ENCODE measurements at regions not wholly inside any gene's neighbourhood (a gene's known extent, or its start where the extent isn't known, plus 50 kb on each side); places are given as distances from the start of the nearest gene placed in this dataset.

- DNase-seq = no peak
These were observed 63.2 kb upstream of the GALNT9 start for GRCh38 chr12:132392389-132393244.

- DNase-seq = no peak
These were observed 62.1 kb upstream of the GALNT9 start for GRCh38 chr12:132391326-132392041.

GRCh38 chr12:132390287-132391076, 61.1 kb upstream of the GALNT9 start:
- DNase-seq = no peak

GRCh38 chr12:132389526-132390286, 60.3 kb upstream of the GALNT9 start:
- DNase-seq = no peak

- no peak for DNase-seq
These were observed 59.6 kb upstream of the GALNT9 start for GRCh38 chr12:132389026-132389425.

DNA sequence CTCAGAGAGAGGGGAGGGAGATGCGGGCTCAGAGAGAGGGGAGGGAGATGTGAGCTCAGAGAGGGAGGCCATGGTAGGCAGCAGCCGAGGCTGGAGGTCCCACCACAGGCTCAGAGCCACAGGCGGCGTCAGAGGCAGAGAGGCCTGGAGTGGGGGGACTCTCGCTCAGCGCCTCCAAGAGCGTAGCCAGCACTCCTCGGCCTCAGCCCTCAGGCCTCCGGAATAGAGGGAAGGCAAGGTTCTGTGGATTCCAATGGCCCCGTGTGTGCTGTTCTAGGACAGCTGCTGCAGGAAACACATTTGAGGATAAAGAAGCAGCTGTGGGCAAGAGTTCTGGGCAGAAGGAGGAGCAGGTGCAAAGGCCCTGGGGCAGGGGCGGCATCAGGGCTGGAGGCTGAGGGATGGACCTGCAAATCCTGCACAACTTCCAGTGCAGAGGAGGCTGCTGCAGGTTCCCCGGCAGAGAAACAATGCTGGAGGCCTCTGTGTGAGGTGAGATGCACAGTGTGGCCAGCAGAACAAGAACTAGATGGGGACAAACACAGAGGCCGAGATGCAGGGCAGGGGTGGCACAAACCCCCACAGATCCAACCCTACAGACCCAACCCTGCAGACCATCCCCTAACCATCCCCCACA, 59.1 kb upstream of the GALNT9 start:
- DNase-seq = no peak

GRCh38 chr12:132386926-132387497, 57.6 kb upstream of the GALNT9 start:
- no peak for DNase-seq

DNA sequence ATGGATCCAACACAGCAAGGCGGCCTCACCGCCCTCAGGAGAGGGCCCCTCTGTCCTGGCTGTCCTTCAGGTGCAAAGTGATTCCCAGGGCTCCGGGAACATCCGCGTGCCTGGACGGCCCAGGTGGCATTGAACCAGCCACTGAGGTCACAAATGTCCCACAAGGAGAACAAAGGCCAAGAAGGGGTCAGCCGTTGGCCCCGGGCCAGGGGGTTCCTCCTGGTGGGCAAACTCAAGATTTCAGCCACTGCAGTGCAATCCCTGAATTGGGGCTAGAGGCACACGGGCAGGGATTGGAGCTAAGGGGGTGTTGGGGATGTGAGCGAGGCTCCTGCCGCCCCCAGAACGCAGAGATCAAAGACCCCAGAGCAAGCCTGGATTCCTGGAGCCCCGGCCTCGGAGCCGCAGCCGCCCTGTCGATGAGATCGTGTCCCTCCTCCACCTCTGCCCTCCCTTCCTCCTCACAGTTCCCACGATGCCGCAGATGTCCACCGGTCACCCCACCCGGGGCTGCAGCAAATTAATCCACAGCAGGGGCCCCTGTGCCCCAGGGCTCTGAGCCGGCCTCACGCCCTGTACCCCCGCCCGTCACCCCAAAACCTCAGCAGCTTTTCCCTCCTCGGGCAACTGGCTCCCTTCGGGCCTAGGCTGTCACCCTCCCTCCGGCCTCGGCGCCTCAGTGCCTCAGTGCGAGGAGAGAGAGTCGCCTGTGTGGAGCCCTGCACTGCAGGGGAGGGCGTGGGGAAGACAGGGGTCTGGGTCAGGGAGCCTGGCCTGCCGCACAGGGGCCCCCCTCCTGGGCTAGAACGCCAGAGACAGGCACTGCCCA, 56.7 kb upstream of the GALNT9 start:
- no peak for DNase-seq

DNA sequence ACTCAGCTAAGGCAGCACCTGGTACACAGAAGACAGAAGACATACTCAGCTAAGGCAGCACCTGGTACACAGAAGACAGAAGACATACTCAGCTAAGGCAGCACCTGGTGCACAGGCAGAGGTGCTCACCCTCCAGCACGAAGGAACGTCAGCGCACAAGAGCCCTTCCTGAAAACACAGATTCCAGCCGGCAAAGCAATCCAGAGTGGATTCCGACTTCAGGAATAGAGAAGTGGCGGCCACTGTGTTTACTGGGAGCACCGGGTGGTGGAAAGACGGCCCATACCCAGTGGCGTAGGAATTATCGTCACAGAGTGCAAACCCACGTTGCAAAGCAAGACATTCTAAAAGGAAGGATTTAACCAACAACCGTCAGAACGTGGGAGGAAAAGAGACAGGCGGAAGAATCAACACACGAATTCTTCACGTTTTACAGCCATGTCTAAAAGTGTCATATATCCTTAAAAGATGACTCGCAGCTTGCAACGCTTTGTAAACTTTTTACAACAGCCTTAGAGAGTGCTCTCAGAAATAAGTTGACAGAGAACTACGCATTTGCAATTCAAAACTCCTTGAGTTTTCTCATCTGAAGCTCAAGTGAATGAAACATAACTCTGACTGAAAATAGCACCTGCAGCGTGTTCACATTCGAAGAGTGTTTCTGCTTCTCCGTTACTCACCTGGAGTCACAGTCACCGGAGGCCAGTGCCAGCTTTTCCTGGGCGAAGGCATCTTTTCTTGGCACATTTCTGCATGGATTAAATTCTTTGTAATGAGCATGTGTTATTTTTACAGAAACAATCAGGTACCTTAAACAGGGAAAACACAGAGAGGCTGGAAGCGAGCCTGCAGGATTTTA, 55.8 kb upstream of the GALNT9 start:
- DNase-seq = no peak

DNA sequence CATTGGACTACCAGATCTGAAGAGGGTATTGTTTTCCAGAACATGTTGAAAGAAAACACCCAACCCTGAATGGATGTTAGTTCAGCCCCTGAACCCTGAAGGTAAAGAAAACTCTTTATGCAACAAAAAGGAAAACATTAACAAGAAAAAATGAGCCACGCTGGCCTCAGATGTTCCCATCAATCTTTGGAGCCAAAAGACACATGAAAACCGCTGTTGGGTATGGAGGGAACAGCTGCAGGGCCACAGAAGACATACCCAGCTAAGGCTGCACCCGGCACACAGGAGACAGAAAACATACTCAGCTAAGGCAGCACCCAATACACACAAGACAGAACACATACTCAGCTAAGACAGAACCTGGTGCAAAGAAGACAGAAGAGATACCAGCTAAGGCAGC, 51.3 kb upstream of the GALNT9 start:
- DNase-seq = no peak

DNA sequence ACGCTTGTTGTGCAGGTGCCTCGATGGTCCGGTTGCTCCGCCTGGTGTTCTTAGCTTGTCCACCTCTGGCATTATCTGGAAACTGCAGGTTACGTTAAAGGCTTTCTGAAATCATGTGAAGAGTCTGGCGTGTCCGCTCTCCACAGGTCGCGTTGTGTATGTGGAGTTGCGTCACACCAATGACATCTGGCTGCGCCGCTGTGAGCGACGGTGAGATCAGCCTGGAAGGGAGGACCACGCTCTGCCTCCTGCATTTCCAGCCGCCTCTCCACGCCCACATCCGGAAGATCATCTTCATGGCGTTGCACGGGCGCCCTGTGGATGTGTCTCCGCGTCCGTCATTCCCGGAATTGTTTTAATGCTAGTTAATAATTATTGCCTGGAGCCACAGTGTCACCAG, 50.6 kb upstream of the GALNT9 start:
- peak; percentile 29 for DNase-seq

DNA sequence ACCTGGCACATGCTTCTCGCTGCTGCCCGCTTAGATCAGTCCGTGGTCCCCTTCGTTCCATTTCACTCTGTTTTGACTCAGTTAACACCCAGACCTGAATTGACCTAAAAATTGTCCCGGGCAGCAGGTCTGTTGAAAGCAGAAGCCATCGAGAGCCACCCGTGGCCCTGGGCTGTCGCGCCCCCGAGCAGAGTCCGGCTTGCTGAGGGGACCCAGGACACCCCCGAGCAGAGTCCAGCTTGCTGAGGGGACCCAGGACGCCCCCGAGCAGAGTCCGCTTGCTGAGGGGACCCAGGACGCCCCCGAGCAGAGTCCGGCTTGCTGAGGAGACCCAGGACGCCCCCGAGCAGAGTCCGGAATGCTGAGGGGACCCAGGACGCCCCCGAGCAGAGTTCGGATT, 50.2 kb upstream of the GALNT9 start:
- DNase-seq = no peak
